ENCODE measurements at regions not wholly inside any gene's neighbourhood (a gene's known extent, or its start where the extent isn't known, plus 50 kb on each side); places are given as distances from the start of the nearest gene placed in this dataset.

DNA sequence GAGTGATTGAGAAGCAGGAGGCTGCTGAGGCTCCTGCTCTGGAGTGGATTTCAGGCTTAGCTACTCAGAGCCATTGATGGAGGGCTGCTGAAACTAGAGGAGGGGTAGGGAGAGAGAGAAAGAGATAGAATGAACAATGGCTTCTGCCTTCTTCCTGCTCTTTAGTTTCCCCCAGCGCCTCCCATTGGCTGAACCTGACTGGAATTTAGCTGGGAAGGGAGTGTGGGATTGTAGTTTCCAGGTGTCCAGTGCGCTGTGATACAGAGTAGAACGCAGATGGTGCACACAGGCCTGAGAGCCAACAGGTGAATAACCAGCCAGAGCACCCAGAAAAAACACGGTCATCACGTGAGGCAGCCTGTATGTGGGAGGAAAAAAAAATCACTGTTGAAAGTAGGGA, 140.1 kb downstream of the IL20RB start:
- Histone ChIP-seq H3K27ac (no peak overlapping the region), H3K4me3 (no peak overlapping the region), H3K36me3 (replicated peaks in 1 of 2) (no peaks in the 10 kb centered on the region), H3K4me1 (replicated peaks in 1 of 2) (no peaks in the 10 kb centered on the region), H3K9me3 (replicated peaks in 1 of 3) (no peaks in the 10 kb centered on the region), H3K27me3 (no peaks in the 10 kb centered on the region)
- DNase-seq = no peak
- intact Hi-C loops (cut with DNase I) = no loop called here
- TF ChIP-seq, protein P1, sequence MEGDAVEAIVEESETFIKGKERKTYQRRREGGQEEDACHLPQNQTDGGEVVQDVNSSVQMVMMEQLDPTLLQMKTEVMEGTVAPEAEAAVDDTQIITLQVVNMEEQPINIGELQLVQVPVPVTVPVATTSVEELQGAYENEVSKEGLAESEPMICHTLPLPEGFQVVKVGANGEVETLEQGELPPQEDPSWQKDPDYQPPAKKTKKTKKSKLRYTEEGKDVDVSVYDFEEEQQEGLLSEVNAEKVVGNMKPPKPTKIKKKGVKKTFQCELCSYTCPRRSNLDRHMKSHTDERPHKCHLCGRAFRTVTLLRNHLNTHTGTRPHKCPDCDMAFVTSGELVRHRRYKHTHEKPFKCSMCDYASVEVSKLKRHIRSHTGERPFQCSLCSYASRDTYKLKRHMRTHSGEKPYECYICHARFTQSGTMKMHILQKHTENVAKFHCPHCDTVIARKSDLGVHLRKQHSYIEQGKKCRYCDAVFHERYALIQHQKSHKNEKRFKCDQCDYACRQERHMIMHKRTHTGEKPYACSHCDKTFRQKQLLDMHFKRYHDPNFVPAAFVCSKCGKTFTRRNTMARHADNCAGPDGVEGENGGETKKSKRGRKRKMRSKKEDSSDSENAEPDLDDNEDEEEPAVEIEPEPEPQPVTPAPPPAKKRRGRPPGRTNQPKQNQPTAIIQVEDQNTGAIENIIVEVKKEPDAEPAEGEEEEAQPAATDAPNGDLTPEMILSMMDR (IDR thresholded peaks at IDR 0.05) = no peak
- no peak for TF ChIP-seq POLR2A (IDR thresholded peaks at IDR 0.05)
- 75 to 79% (median 75%) methylated on average over 5 of the region's 5 CpGs for WGBS, 4 donors

DNA sequence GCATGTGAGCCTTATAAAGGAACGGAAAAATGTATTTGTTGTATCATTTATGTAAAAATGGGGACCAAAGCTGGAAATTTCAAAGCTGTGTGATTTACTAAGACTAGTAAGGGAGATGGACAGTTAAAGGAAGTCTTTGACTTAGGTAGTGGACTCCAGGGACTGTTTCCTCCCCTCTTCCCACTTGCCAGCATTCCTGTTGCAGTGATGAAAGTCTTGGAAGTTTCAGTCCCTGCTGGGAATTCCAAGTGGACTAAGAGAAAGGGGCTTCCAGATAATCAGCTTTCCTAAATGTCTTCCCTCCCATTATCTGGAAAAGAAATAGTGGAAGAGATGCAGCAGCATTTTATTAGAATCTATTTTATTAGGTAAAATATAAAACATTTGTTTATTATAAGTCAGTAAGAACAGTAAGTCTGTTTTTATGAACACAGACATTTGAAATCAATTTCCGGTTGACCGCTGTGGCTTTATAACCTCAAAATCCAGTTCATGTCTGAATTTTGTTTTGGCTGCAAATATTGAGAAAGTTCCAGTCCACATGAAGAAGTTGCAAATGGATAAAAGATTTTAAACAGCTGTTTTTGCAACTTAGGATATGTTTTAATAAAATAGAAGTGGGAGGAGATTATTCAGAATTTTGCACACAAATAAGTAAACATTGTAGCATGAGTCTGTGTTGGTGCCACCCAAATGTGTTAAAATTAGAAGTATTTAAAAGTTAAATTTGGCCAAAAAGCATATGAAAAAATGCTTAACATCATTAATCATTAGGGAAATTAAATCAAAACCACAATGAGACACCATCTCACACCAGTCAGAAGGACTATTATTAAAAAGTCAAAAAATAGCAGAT, 141.8 kb downstream of the IL20RB start:
- Histone ChIP-seq H3K27ac (no peak overlapping the region), H3K4me1 (replicated peaks in 1 of 2) (no peaks in the 10 kb centered on the region), H3K36me3 (replicated peaks in 1 of 2) (no peaks in the 10 kb centered on the region), H3K4me3 (no peak overlapping the region), H3K27me3 (no peaks in the 10 kb centered on the region), H3K9me3 (replicated peaks in 1 of 3) (no peaks in the 10 kb centered on the region)
- 64 to 80% (median 75%) methylated on average over 3 of the region's 3 CpGs for WGBS, 4 donors
- DNase-seq = no peak
- TF ChIP-seq, protein P1 (IDR thresholded peaks at IDR 0.05) = no peak
- no peak for TF ChIP-seq POLR2A (IDR thresholded peaks at IDR 0.05)
- intact Hi-C loops (cut with DNase I) = loop anchor here in 1 of 2 donors (10.0 kb wide), 1 partner anchor 845 kb away; no protein-coding TSS in a partner anchor

- no peaks in the 10 kb centered on the region for H3K27me3 ChIP-seq
- H3K27ac ChIP-seq = no peak overlapping the region
- 92 to 98% (median 96%) methylated on average over 1 of the region's 1 CpG for WGBS, 4 donors
- TF ChIP-seq POLR2A (IDR thresholded peaks at IDR 0.05) = no peak
- TF ChIP-seq, protein P1 (IDR thresholded peaks at IDR 0.05) = no peak
- H3K4me3 ChIP-seq = no peak overlapping the region
- intact Hi-C loops (cut with DNase I) = loop anchor here in 1 of 2 donors (10.0 kb wide), 1 partner anchor 844 kb away; no protein-coding TSS in a partner anchor
- DNase-seq = no peak
- no peaks in the 10 kb centered on the region for H3K4me1 ChIP-seq (replicated peaks in 1 of 2)
- no peaks in the 10 kb centered on the region for H3K36me3 ChIP-seq (replicated peaks in 1 of 2)
- H3K9me3 ChIP-seq (replicated peaks in 1 of 3) = no peaks in the 10 kb centered on the region
These were observed 142.5 kb downstream of the IL20RB start for GRCh38 chr3:137100326-137100725.

DNA sequence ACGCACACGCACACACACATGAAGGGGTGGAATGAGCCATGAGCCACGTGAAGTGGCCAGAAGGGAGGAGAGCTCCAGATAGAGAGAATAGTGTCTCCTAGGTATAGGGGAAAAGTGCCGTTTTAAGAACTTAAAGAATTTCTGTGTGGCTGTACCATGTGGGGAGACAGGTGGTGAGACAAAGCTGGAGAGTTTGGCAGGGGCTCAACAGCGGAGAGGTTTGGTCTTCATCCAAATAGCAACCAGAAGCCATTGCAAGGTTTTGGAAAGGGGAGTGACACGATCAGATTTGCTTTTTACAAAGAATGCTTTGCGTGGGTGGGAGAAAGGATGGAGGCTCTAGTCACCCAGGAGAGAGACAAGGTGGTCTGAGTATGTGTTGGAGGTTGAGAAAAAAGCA, 146.0 kb downstream of the IL20RB start:
- Histone ChIP-seq H3K27ac (no peak overlapping the region), H3K36me3 (replicated peaks in 1 of 2) (no peaks in the 10 kb centered on the region), H3K27me3 (peaks cover 5% of the 10 kb centered on the region), H3K9me3 (replicated peaks in 1 of 3) (no peaks in the 10 kb centered on the region), H3K4me1 (replicated peaks in 1 of 2) (no peaks in the 10 kb centered on the region), H3K4me3 (no peak overlapping the region)
- TF ChIP-seq POLR2A (IDR thresholded peaks at IDR 0.05) = no peak
- TF ChIP-seq, protein P1 (IDR thresholded peaks at IDR 0.05) = no peak
- WGBS, 4 donors = 67 to 78% (median 75%) methylated on average over 7 of the region's 7 CpGs
- intact Hi-C loops (cut with DNase I) = loop anchor here in 1 of 2 donors (10.0 kb wide), 1 partner anchor 841 kb away; no protein-coding TSS in a partner anchor
- DNase-seq = no peak
